ENCODE measurements at regions not wholly inside any gene's neighbourhood (a gene's known extent, or its start where the extent isn't known, plus 50 kb on each side); places are given as distances from the start of the nearest gene placed in this dataset.

GRCh38 chr17:73770849-73771229 lies 126.6 kb upstream of the SDK2 start:
- no peak for TF ChIP-seq CTCF (IDR thresholded peaks at IDR 0.05)
- TF ChIP-seq EP300 (IDR thresholded peaks at IDR 0.05), result no peak
- no peak for TF ChIP-seq POLR2A (IDR thresholded peaks at IDR 0.05)
- no peaks in the 10 kb centered on the region for H3K27me3 ChIP-seq
- no peak for DNase-seq (ENCODE audit: low spot score in 2 of 2)
- H3K36me3 ChIP-seq, result no peaks in the 10 kb centered on the region
- peaks cover 0 to 19% (median 3%) of the 10 kb centered on the region in 4 donors for H3K4me1 ChIP-seq
- H3K9me3 ChIP-seq, result no peaks in the 10 kb centered on the region
- WGBS, 2 donors, result 30 to 37% methylated on average over 5 to 6 of the region's 6 CpGs
- H3K4me3 ChIP-seq, result no peak overlapping the region
- H3K27ac ChIP-seq, result peak overlapping the region in 1 of 4 donors; percentile 29

GRCh38 chr17:73772107-73772705 lies 128.0 kb upstream of the SDK2 start:
- no peak for DNase-seq (ENCODE audit: low spot score in 2 of 2)
- WGBS, 2 donors, result 48 to 63% methylated on average over 5 of the region's 5 CpGs
- no peaks in the 10 kb centered on the region for H3K9me3 ChIP-seq
- H3K27ac ChIP-seq, result no peak overlapping the region
- TF ChIP-seq POLR2A (IDR thresholded peaks at IDR 0.05) (no peak), EP300 (IDR thresholded peaks at IDR 0.05) (no peak), CTCF (IDR thresholded peaks at IDR 0.05) (no peak)
- H3K4me3 ChIP-seq, result no peak overlapping the region
- peaks cover 0 to 19% (median 3%) of the 10 kb centered on the region in 4 donors for H3K4me1 ChIP-seq
- no peaks in the 10 kb centered on the region for H3K27me3 ChIP-seq
- no peaks in the 10 kb centered on the region for H3K36me3 ChIP-seq

GRCh38 chr17:73773702-73774101 lies 129.5 kb upstream of the SDK2 start:
- TF ChIP-seq POLR2A (IDR thresholded peaks at IDR 0.05) (no peak), CTCF (IDR thresholded peaks at IDR 0.05) (no peak), EP300 (IDR thresholded peaks at IDR 0.05) (no peak)
- no peaks in the 10 kb centered on the region for H3K36me3 ChIP-seq
- peaks cover 0 to 19% (median 3%) of the 10 kb centered on the region in 4 donors for H3K4me1 ChIP-seq
- no peak overlapping the region for H3K4me3 ChIP-seq
- no peak overlapping the region for H3K27ac ChIP-seq
- H3K9me3 ChIP-seq, result no peaks in the 10 kb centered on the region
- WGBS, 2 donors, result 88 to 89% methylated on average over 7 of the region's 7 CpGs
- H3K27me3 ChIP-seq, result no peaks in the 10 kb centered on the region
- DNase-seq (ENCODE audit: low spot score in 2 of 2), result no peak

- 68 to 75% methylated on average over 7 of the region's 7 CpGs for WGBS, 2 donors
- peaks cover 0 to 19% (median 3%) of the 10 kb centered on the region in 4 donors for H3K4me1 ChIP-seq
- H3K36me3 ChIP-seq, result no peaks in the 10 kb centered on the region
- no peak overlapping the region for H3K4me3 ChIP-seq
- peaks cover 0 to under 1% of the 10 kb centered on the region in 2 donors for H3K27me3 ChIP-seq
- no peak for DNase-seq (ENCODE audit: low spot score in 2 of 2)
- no peaks in the 10 kb centered on the region for H3K9me3 ChIP-seq
- H3K27ac ChIP-seq, result no peak overlapping the region
- TF ChIP-seq POLR2A (IDR thresholded peaks at IDR 0.05) (no peak), EP300 (IDR thresholded peaks at IDR 0.05) (no peak), CTCF (IDR thresholded peaks at IDR 0.05) (no peak)
Measured at GRCh38 chr17:73774852-73775251, 130.6 kb upstream of the SDK2 start.

- WGBS, 2 donors, result 72 to 76% methylated on average over 21 of the region's 21 CpGs
- H3K36me3 ChIP-seq, result no peaks in the 10 kb centered on the region
- H3K27me3 ChIP-seq, result peaks cover 0 to 8% of the 10 kb centered on the region in 2 donors
- H3K27ac ChIP-seq, result no peak overlapping the region
- peaks cover 0 to 2% (median 0%) of the 10 kb centered on the region in 4 donors for H3K4me1 ChIP-seq
- no peak for DNase-seq (ENCODE audit: low spot score in 2 of 2)
- no peak for TF ChIP-seq CTCF (IDR thresholded peaks at IDR 0.05)
- TF ChIP-seq POLR2A (IDR thresholded peaks at IDR 0.05), result no peak
- no peak for TF ChIP-seq EP300 (IDR thresholded peaks at IDR 0.05)
- no peaks in the 10 kb centered on the region for H3K9me3 ChIP-seq
- H3K4me3 ChIP-seq, result no peak overlapping the region
Measured at GRCh38 chr17:73776351-73777130, 132.3 kb upstream of the SDK2 start.

Data from tibial nerve (tissue), 4 donors.